HG02870 (cell line): ENCODE measurements at regions not wholly inside any gene's neighbourhood (a gene's known extent, or its start where the extent isn't known, plus 50 kb on each side); places are given as distances from the start of the nearest gene placed in this dataset.
"Not testable (repeated sequence)": the region's sequence is repeated elsewhere in the genome, so short reads cannot be mapped to it uniquely, and the experiment has no call there.

Source experiments
- ATAC-seq: cut with Tn5 transposase; IDR thresholded peaks from one replicate; pipeline ENCODE4 v1.9.1; 2021; ENCODE audit warnings: mild to moderate bottlenecking, moderate library complexity; ENCODE audit not compliant: unreplicated experiment

- ATAC-seq = no peak
Observed at GRCh38 chr6:147441751-147442150, 66.7 kb upstream of the SAMD5 start.

DNA sequence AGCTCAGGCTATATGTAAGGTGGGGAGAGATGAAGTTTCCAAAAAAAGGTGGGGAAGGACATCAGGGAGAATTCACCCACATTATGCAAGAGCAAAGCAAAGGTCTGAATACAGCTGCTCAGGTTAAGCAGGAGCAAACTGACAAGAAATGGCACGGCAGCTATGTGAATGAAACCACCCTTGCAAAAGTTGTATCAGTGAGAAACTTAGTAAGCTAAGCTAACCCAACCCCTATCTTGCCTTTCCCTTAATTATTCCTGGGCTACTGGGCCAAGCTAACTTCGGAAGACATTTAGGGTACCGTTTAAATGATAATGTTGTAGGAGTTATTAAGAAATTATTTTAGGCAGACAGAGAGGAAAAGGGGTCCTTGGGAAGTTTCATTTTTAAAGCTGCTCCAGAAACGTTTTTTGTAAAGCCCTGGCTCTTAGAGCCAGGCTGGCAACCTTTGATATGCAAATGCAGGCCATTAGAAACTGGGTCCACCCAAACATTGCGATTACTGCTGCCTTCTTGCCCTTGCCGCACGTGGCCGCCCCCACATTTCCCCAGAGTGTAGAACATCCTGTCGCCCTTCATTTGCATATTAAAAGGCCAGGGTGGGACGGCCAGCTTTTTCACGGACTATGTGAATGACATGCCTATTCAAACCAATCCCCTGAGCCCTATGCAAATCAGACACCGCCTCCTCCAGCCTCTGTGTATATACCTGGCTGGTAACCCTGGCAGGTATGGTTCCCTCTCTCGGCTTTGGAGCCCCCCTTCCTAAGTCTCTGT, 60.5 kb upstream of the SAMD5 start:
- peak; percentile 42 for ATAC-seq

DNA sequence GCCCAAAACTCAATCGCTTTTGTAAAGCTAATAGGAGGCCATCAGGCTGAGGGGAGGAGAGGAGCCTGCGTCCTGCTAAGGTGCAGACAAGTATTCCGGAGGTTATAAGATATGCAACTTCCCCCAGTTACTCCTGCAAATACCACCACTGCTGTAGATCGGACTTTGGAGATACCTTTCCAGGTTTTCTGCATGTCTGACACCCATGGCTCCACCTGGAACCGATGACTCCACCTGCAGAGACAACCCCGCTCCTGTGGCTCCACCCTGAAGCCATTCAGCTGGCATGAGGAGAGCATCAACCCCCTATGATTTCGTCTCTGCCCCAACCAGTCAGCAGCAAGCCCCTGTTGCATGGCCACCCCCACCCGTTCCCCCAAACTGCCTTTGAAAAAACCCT, 59.7 kb upstream of the SAMD5 start:
- no peak for ATAC-seq

DNA sequence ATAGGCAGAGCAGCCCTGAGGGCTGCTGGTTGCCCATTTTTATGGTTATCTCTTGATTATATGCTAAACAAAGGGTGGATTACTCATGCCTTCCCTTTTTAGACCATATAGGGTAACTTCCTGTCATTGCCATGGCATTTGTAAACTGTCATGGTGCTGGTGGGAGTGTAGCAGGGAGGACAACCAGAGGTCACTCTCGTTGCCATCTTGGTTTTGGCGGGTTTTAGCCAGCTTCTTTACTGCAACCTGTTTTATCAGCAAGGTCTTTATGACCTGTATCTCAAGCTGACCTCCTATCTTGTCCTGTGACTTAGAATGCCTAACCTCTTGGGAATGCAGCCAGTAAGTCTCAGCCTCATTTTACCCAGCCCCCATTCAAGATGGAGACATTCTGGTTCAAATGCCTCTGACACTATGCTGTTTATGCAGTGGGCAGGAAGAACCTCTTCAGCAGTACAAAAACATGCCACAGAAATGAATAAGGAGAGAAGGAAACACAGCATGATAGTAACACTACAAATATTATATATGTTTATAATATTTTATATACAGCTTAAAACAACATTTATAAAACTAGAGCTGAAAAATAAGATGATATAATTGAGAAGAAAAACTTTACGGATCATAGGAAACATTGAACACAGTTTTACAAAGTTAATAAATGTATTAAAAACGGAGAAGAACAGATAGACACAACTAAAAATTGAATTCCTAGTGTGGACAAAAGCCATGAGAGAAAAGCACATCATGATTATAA, 58.9 kb upstream of the SAMD5 start:
- no peak for ATAC-seq

- ATAC-seq = no peak
Observed at GRCh38 chr6:147453361-147453760, 55.1 kb upstream of the SAMD5 start.

DNA sequence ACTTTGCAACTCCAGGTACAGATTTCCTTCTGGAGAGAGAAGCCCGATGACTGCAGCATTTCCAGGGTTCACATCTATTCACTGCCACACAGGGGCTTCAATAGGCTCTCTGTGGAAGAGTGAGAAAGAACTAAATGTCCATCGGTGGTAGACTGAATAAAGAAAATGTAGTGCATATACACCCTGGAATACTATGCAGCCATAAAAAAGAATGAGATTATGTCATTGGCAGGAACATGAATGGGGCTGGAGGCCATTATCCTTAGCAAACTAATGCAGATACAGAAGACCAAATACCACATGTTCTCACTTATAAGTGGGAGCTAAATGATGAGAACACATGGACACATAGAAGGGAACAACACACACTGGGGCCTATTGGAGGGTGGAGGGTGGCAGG, 53.6 kb upstream of the SAMD5 start:
- not testable (repeated sequence) for ATAC-seq
